Tibial nerve (tissue), 4 donors: ENCODE measurements at regions not wholly inside any gene's neighbourhood (a gene's known extent, or its start where the extent isn't known, plus 50 kb on each side); places are given as distances from the start of the nearest gene placed in this dataset.

ENCODE experiments used
- DNase-seq, 2 donors: peaks; one replicate each; pipeline ENCODE4 v3.0.0-alpha.2; 2019; ENCODE audit warnings: low spot score in 2 of 2
- H3K27ac ChIP-seq, 4 donors: fragments of 200-600 bp; sonication (generic) in 3 of 4; one replicate each; pipeline ENCODE4 v1.5.1; 2017 to 2019; ENCODE audit warnings: mild to moderate bottlenecking in 1 of 4
- H3K27me3 ChIP-seq, 2 donors: fragments of 200-600 bp; sonication (generic) in 1 of 2; one replicate each; pipeline versions ENCODE4 v1.5.1 to v1.6.0; 2017 to 2019
- H3K36me3 ChIP-seq, 3 donors: fragments of 200-600 bp; sonication (generic); one replicate each; pipeline ENCODE4 v1.5.1; 2018 to 2019
- H3K4me1 ChIP-seq, 4 donors: fragments of 200-600 bp; sonication (generic) in 3 of 4; one replicate each; pipeline ENCODE4 v1.5.1; 2017 to 2019
- H3K4me3 ChIP-seq, 4 donors: fragments of 200-600 bp; sonication (generic) in 3 of 4; one replicate each; pipeline ENCODE4 v1.5.1; 2017 to 2019; ENCODE audit warnings: mild to moderate bottlenecking in 1 of 4, moderate library complexity in 1 of 4
- H3K9me3 ChIP-seq, 4 donors: fragments of 200-600 bp; sonication (generic) in 3 of 4; one replicate each; pipeline ENCODE4 v1.5.1; 2017 to 2019
- CTCF ChIP-seq, 5 experiments: fragments of 200-600 bp in 3 of 5; fragments of 450-650 bp in 2 of 5; sonication (generic) in 3 of 5; IDR thresholded peaks; one replicate each; pipeline ENCODE4 v1.5.1; 2016 to 2019; ENCODE audit warnings: antibody characterized with exemption in 5 of 5, mild to moderate bottlenecking in 3 of 5, moderate library complexity in 2 of 5
- EP300 ChIP-seq, 2 donors: sonication (generic); formaldehyde crosslinking; IDR thresholded peaks; one replicate each; pipeline ENCODE4 v1.6.1; 2017; ENCODE audit warnings: antibody characterized with exemption in 2 of 2, mild to moderate bottlenecking in 1 of 2
- POLR2A ChIP-seq, 2 donors: fragments of 450-650 bp; IDR thresholded peaks; one replicate each; pipeline ENCODE4 v1.6.1; 2017; ENCODE audit warnings: antibody characterized with exemption in 2 of 2, mild to moderate bottlenecking in 2 of 2, moderate library complexity in 2 of 2
- WGBS, 2 donors: methylation state at CpG; one replicate each; pipeline ENCODE4 v1.1.5; 2018; 5-methylcytosine and 5-hydroxymethylcytosine counted together

GRCh38 chr18:33517950-33518349 lies 60.1 kb upstream of the ASXL3 start:
- no peak for DNase-seq
- no peaks in the 10 kb centered on the region for H3K4me1 ChIP-seq
- no peaks in the 10 kb centered on the region for H3K27me3 ChIP-seq
- peaks cover 0 to 29% (median 2%) of the 10 kb centered on the region in 4 donors for H3K9me3 ChIP-seq
- H3K4me3 ChIP-seq: no peak overlapping the region
- H3K27ac ChIP-seq: no peak overlapping the region
- TF ChIP-seq EP300 (IDR thresholded peaks at IDR 0.05) (no peak), CTCF (IDR thresholded peaks at IDR 0.05) (no peak), POLR2A (IDR thresholded peaks at IDR 0.05) (no peak)
- H3K36me3 ChIP-seq: no peaks in the 10 kb centered on the region

GRCh38 chr18:33513027-33513426 lies 65.0 kb upstream of the ASXL3 start:
- TF ChIP-seq EP300 (IDR thresholded peaks at IDR 0.05): no peak
- TF ChIP-seq POLR2A (IDR thresholded peaks at IDR 0.05): no peak
- no peak for TF ChIP-seq CTCF (IDR thresholded peaks at IDR 0.05)
- Histone ChIP-seq H3K36me3 (no peaks in the 10 kb centered on the region), H3K4me1 (no peaks in the 10 kb centered on the region), H3K27ac (no peak overlapping the region), H3K4me3 (no peak overlapping the region), H3K9me3 (peaks cover 0 to 32% (median 2%) of the 10 kb centered on the region in 4 donors), H3K27me3 (no peaks in the 10 kb centered on the region)
- DNase-seq: no peak

GRCh38 chr18:33507019-33507418 lies 66.5 kb upstream of the CCDC178 start:
- Histone ChIP-seq H3K36me3 (no peaks in the 10 kb centered on the region), H3K27ac (no peak overlapping the region), H3K27me3 (no peaks in the 10 kb centered on the region), H3K4me1 (no peaks in the 10 kb centered on the region), H3K9me3 (peaks cover 0 to under 1% (median 0%) of the 10 kb centered on the region in 4 donors), H3K4me3 (no peak overlapping the region)
- 53 to 64% methylated on average over 1 of the region's 1 CpG for WGBS, 2 donors
- no peak for TF ChIP-seq POLR2A (IDR thresholded peaks at IDR 0.05)
- no peak for TF ChIP-seq EP300 (IDR thresholded peaks at IDR 0.05)
- TF ChIP-seq CTCF (IDR thresholded peaks at IDR 0.05): no peak
- DNase-seq: no peak

GRCh38 chr18:33505798-33506197 lies 65.3 kb upstream of the CCDC178 start:
- Histone ChIP-seq H3K4me3 (no peak overlapping the region), H3K4me1 (no peaks in the 10 kb centered on the region), H3K36me3 (no peaks in the 10 kb centered on the region), H3K27me3 (no peaks in the 10 kb centered on the region), H3K9me3 (no peaks in the 10 kb centered on the region), H3K27ac (no peak overlapping the region)
- no peak for DNase-seq
- TF ChIP-seq CTCF (IDR thresholded peaks at IDR 0.05) (no peak), POLR2A (IDR thresholded peaks at IDR 0.05) (no peak), EP300 (IDR thresholded peaks at IDR 0.05) (no peak)

- H3K27ac ChIP-seq: no peak overlapping the region
- no peaks in the 10 kb centered on the region for H3K9me3 ChIP-seq
- no peaks in the 10 kb centered on the region for H3K27me3 ChIP-seq
- H3K4me1 ChIP-seq: no peaks in the 10 kb centered on the region
- H3K4me3 ChIP-seq: no peak overlapping the region
- DNase-seq: no peak
- TF ChIP-seq CTCF (IDR thresholded peaks at IDR 0.05) (no peak), POLR2A (IDR thresholded peaks at IDR 0.05) (no peak), EP300 (IDR thresholded peaks at IDR 0.05) (no peak)
- 88 to 94% methylated on average over 2 of the region's 2 CpGs for WGBS, 2 donors
- H3K36me3 ChIP-seq: no peaks in the 10 kb centered on the region
These were observed 64.8 kb upstream of the CCDC178 start for GRCh38 chr18:33505297-33505696.
